Stomach (tissue), 8 donors: ENCODE measurements at regions not wholly inside any gene's neighbourhood (a gene's known extent, or its start where the extent isn't known, plus 50 kb on each side); places are given as distances from the start of the nearest gene placed in this dataset.
A peak's percentile ranks its signal among the peaks of the same experiment; 100 is the strongest.

ENCODE experiments used
- DNase-seq, 2 donors: peaks; one replicate each; pipeline versions ENCODE4 v3.0.0 to v3.0.0-alpha.2; 2013 to 2019
- H3K27ac ChIP-seq, 5 donors: fragments of 200-600 bp in 4 of 5; sonication (generic) in 4 of 5; one replicate each; pipeline ENCODE4 v1.5.1; 2013 to 2019; ENCODE audit warnings: mild to moderate bottlenecking in 1 of 5, moderate library complexity in 1 of 5
- H3K27me3 ChIP-seq, 3 donors: fragments of 200-600 bp; sonication (generic); one replicate each; pipeline ENCODE4 v1.5.1; 2017 to 2019; ENCODE audit warnings: mixed run types in 1 of 3
- H3K36me3 ChIP-seq, 4 donors: fragments of 200-600 bp; sonication (generic); 1 replicate in 3 of 4; 2 replicates in 1 of 4; pipeline ENCODE4 v1.5.1; 2016 to 2019
- H3K4me1 ChIP-seq, 4 donors: fragments of 200-600 bp; sonication (generic); one replicate each; pipeline ENCODE4 v1.5.1; 2016 to 2019
- H3K4me3 ChIP-seq, 4 donors: fragments of 200-600 bp; sonication (generic) in 3 of 4; one replicate each; pipeline ENCODE4 v1.5.1; 2016 to 2019; ENCODE audit warnings: mild to moderate bottlenecking in 1 of 4
- H3K9me3 ChIP-seq, 4 donors: fragments of 200-600 bp; sonication (generic); one replicate each; pipeline ENCODE4 v1.5.1; 2016 to 2019
- EP300 ChIP-seq: sonication (generic); formaldehyde crosslinking; IDR thresholded peaks from one replicate; pipeline ENCODE4 v1.6.1; 2017; ENCODE audit warnings: antibody characterized with exemption
- POLR2A ChIP-seq, 4 donors: fragments of 450-650 bp; IDR thresholded peaks; one replicate each; pipeline ENCODE4 v1.6.1; 2016; ENCODE audit warnings: antibody characterized with exemption in 4 of 4, control low read depth in 2 of 4, mild to moderate bottlenecking in 1 of 4, moderate library complexity in 1 of 4
- POLR2AphosphoS5 ChIP-seq, 3 donors: sonication (generic); formaldehyde crosslinking; IDR thresholded peaks; one replicate each; pipeline ENCODE4 v1.6.1; 2016; ENCODE audit warnings: antibody characterized with exemption in 3 of 3
- WGBS, 5 donors: extraction: QIAGEN DNeasy Blood & Tissue Kit in 3 of 5; methylation state at CpG; one replicate each; pipeline versions ENCODE4 v1.1.5 to v1.1.7; 2013 to 2018; 5-methylcytosine and 5-hydroxymethylcytosine counted together
- intact Hi-C: fragments of 100-400 bp; cut with DNase I; formaldehyde crosslinking; loops from one replicate; pipeline ENCODE4 v1.15.1; 2023; ENCODE audit warnings: low total_unique reads
- TF ChIP-seq, protein P1 (sequence below), 7 experiments: fragments of 450-650 bp in 4 of 7; fragments of 200-600 bp in 3 of 7; sonication (generic) in 3 of 7; IDR thresholded peaks; one replicate each; pipeline ENCODE4 v1.5.1; 2016 to 2019; ENCODE audit warnings: antibody characterized with exemption in 7 of 7, control low read depth in 2 of 7, mild to moderate bottlenecking in 1 of 7
- donor health status: healthy with polysubstance abuse.
- donor health status: Bipolar disorder and iron deficiency.
- donor health status: healthy.

DNA sequence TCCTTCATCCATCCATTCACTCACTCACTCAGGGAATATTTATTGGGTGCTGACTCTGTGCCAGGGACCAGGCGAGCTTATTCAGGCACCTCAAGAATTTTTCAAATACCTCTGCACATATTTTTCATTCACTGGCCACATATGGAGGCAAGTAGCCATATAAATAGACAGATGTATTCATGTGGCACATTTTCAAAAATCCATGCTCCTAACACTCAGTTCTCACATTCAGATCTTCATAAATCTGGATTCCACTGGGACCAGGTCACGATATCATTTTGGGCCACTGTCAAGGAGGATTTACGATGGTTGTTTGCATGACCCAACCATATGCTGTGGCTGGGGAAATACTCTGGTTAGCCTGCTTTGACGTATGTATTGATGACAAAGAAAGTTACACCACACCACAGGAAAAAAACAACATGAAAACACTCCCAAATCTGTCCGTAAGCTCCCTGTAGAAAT is 241.8 kb upstream of the LRTM1 start:
- H3K27me3 ChIP-seq: no peaks in the 10 kb centered on the region
- peaks cover 0 to 7% (median 0%) of the 10 kb centered on the region in 4 donors for H3K4me1 ChIP-seq
- 56 to 75% (median 72%) methylated on average over 5 of the region's 5 CpGs for WGBS, 5 donors
- no peak overlapping the region for H3K4me3 ChIP-seq
- no peak overlapping the region for H3K27ac ChIP-seq
- H3K36me3 ChIP-seq: no peaks in the 10 kb centered on the region
- intact Hi-C loops: no loop called here
- TF ChIP-seq, protein P1, sequence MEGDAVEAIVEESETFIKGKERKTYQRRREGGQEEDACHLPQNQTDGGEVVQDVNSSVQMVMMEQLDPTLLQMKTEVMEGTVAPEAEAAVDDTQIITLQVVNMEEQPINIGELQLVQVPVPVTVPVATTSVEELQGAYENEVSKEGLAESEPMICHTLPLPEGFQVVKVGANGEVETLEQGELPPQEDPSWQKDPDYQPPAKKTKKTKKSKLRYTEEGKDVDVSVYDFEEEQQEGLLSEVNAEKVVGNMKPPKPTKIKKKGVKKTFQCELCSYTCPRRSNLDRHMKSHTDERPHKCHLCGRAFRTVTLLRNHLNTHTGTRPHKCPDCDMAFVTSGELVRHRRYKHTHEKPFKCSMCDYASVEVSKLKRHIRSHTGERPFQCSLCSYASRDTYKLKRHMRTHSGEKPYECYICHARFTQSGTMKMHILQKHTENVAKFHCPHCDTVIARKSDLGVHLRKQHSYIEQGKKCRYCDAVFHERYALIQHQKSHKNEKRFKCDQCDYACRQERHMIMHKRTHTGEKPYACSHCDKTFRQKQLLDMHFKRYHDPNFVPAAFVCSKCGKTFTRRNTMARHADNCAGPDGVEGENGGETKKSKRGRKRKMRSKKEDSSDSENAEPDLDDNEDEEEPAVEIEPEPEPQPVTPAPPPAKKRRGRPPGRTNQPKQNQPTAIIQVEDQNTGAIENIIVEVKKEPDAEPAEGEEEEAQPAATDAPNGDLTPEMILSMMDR (IDR thresholded peaks at IDR 0.05): no peak
- no peak for TF ChIP-seq EP300
- TF ChIP-seq POLR2AphosphoS5 (IDR thresholded peaks at IDR 0.05): no peak
- no peak for TF ChIP-seq POLR2A (IDR thresholded peaks at IDR 0.05)
- DNase-seq: no peak
- H3K9me3 ChIP-seq: peaks cover 0 to 9% (median 5%) of the 10 kb centered on the region in 4 donors

DNA sequence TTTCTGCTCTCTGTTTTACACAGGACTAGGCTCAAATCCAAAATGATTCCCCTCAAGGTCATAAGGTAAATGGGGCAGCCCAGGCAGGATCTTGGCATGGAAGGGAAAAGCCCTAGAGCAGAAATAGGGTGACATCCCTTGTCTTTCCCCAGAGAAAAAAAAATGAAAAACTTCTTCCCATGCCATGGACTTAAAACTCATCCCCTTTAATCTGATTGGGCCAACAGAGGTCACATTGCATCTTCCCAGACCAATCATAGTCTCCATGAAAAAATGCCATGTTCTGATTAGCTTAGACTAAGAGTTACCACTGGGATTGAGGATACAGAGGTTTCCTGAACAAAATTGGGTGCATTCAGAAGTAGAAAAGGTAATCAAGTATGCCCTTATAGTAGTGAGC is 241.3 kb upstream of the LRTM1 start:
- peaks cover 0 to 7% (median 0%) of the 10 kb centered on the region in 4 donors for H3K4me1 ChIP-seq
- no peak for TF ChIP-seq POLR2A (IDR thresholded peaks at IDR 0.05)
- no peak for TF ChIP-seq POLR2AphosphoS5 (IDR thresholded peaks at IDR 0.05)
- no peak for TF ChIP-seq EP300
- TF ChIP-seq, protein P1 (IDR thresholded peaks at IDR 0.05): no peak
- no peak for DNase-seq
- no peaks in the 10 kb centered on the region for H3K27me3 ChIP-seq
- intact Hi-C loops: no loop called here
- no peak overlapping the region for H3K4me3 ChIP-seq
- no peak overlapping the region for H3K27ac ChIP-seq
- H3K36me3 ChIP-seq: no peaks in the 10 kb centered on the region
- H3K9me3 ChIP-seq: peaks cover 0 to 9% (median 5%) of the 10 kb centered on the region in 4 donors

DNA sequence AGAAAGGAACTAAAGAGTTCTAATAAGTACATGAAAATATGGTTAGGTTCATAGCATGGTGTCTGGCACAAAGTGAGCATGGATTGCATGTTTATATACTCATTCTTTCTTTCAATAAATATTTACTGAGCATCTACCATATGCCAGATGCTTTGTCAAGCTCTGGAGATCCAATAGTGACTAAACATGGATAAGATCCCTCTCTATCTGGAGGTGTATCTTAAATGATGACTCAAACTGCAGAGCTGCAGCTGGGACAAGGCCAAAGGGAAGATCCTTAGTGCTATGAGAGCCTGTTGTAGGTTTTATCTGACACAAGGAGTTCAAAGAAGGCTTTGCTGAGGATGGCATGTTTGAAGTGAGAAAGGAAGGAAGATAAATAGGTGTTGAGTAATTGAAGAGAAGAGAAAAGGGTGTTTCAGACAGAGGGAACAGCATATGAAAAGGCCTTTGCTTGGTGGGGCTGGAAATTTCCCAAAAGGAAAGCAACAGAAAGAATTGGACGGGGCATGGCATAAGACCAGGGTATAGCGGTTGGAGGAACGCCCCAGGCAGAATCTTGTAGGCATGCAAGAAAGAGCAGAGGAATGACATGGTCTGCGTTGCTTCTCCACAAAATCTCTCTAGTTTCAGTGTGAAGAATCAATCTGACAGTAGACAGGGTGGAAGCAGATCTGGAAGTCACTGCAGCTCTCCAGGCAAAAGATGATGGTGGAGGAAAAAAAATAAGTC is 239.9 kb upstream of the LRTM1 start:
- Histone ChIP-seq H3K4me3 (no peak overlapping the region), H3K27ac (peak overlapping the region in 1 of 5 donors; percentile 8), H3K27me3 (no peaks in the 10 kb centered on the region), H3K4me1 (peaks cover 0 to 7% (median 0%) of the 10 kb centered on the region in 4 donors), H3K9me3 (peaks cover 0 to 7% (median 4%) of the 10 kb centered on the region in 4 donors), H3K36me3 (no peaks in the 10 kb centered on the region)
- 81 to 87% (median 85%) methylated on average over 4 of the region's 4 CpGs for WGBS, 5 donors
- intact Hi-C loops: no loop called here
- TF ChIP-seq, protein P1 (IDR thresholded peaks at IDR 0.05): no peak
- TF ChIP-seq EP300: no peak
- no peak for TF ChIP-seq POLR2A (IDR thresholded peaks at IDR 0.05)
- no peak for TF ChIP-seq POLR2AphosphoS5 (IDR thresholded peaks at IDR 0.05)
- DNase-seq: no peak

DNA sequence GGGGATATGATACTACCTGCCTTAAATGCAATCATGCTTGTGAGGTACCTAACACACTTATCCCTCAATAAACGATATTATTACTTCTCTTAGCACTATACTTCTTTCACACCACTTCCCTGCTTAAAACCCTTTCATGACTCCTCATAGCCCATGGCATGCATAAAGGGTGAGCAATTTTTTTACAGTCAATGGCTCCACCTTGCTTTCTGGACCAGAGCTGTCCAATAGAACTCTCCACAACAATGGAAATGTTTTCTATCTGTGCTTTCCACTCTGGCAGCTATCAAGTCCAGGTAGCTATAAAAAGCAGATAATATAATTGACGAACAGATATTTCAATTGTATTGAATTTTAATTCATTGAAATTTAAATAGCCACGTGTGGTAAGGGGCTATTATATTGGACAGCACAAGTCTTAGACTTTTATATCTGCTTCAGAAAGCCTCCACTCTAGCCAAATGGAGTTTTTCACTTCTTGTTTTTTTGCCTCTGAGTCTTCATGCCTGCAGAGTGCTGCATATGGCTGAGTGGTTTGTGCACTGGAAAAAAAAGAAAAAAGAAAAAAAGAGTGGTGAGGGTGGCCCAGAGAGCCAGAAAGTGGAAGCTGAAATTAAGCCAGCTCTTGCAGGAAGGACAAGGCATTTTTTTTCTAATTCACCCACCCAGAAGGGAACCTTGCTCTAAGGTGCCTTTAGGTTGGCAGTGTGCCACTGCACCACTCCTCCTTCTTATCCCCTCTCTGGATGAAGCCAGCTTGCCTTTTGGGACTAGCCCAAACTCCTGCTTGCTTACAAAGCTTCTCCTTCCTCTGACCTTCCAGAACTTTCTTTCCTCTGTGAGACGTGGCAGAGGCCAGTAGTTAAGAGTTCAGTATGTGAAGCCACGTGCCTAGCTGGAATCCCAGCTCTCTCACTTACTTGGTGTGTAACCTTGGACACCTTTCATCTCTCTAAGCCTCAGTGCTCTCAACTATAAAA is 239.0 kb upstream of the LRTM1 start:
- Histone ChIP-seq H3K4me3 (no peak overlapping the region), H3K36me3 (no peaks in the 10 kb centered on the region), H3K27me3 (no peaks in the 10 kb centered on the region), H3K4me1 (peaks cover 0 to 7% (median 0%) of the 10 kb centered on the region in 4 donors), H3K9me3 (no peaks in the 10 kb centered on the region), H3K27ac (peak overlapping the region in 2 of 5 donors; percentile 8 to 40)
- 37 to 54% (median 45%) methylated on average over 5 of the region's 5 CpGs for WGBS, 5 donors
- TF ChIP-seq, protein P1 (IDR thresholded peaks at IDR 0.05): no peak
- no peak for TF ChIP-seq POLR2A (IDR thresholded peaks at IDR 0.05)
- TF ChIP-seq POLR2AphosphoS5 (IDR thresholded peaks at IDR 0.05): no peak
- TF ChIP-seq EP300: no peak
- intact Hi-C loops: no loop called here
- DNase-seq: peak; percentile 33 to 61
